GM18861 (cell line): ENCODE measurements at regions not wholly inside any gene's neighbourhood (a gene's known extent, or its start where the extent isn't known, plus 50 kb on each side); places are given as distances from the start of the nearest gene placed in this dataset.

Experiments
- ATAC-seq: cut with Tn5 transposase; IDR thresholded peaks from one replicate; pipeline ENCODE4 v1.9.1; 2021; ENCODE audit not compliant: unreplicated experiment

DNA sequence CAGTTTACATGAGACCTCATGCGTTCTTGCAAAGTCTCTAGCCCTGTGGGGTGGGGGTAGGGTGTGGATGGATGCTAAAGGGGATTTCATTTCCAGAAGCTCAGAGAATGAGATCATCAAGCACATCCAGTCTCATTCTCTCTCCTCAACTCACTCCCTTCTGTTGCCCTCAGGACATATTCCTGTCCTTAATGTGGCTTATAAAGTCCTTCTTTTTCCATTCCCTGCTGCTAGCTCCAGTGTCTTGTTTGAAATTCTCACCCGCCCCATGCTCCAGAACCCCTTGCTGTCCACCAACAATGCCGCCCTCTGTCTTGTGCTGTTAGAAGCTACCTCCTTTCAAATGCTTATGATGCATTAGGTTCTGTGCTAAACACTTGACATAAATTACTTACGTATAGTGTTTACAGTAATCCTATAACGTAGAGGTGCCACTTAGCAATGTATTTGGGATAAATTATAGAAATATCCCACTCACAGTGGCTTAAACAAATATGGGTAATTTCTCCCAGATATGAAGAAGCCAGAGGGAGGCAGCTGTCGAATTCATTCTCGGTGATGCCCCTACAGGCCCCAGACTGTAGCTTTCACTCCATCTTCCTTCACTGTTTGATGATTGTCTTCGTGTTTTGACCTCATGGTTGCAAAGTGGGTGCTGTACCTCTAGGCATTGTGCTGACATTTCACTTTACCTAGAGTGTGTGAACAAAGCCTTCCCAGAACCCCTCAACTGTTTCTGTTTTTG, 273.1 kb upstream of the TBL1XR1 start:
- ATAC-seq = no peak

DNA sequence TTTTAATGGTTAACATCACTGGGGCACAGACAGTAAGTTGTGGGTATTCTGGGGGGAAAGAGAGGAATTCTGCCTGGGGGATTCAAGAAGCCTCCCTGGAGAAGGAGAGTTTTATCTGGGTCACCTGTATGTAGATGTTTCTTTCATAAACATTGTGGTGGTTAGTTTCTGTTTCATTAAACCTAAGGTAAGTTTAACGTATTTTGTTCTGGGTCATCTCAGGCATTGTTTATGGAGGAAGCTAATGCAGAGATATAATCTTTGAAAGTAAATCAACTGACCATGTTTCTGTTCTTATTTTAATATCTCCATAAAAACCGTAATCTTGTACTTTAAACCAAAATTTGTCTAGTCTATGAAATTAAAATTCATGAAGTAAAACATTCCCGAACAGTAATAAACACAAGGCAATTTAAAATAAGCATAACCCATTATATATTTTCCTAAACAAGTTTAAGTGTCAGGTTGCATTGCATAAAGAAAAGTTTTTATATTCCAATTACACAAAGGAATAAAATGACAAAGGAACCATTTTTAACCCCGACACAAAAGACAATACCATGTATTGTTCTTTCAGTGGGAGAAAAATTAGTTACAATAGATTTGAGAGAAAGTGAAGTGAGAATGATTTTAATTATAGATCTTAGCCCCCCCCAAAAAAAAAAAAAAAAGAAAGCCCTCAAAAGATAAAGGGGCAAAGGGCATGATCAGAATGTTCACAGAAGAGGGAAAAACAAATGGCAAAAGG, 274.6 kb upstream of the TBL1XR1 start:
- no peak for ATAC-seq

DNA sequence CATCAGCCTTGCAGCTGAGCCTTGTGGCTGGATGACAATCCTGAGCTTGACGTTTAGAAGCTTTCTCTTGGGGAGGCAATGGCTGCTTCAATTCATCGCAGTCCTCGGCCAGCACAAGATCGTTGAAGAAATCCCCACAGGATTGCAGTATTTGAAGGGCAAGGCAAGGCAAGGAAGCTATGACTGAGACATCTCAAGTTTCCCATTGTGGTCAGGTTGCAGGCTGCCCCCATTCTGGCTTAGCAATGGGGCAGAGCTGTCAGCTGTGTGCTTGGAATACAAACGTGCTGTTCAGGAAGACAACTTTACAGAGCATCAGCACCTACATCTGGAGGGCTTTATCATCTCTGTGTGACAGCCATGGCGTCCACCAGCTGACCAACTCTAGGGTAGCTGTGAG, 275.9 kb upstream of the TBL1XR1 start:
- ATAC-seq = no peak

DNA sequence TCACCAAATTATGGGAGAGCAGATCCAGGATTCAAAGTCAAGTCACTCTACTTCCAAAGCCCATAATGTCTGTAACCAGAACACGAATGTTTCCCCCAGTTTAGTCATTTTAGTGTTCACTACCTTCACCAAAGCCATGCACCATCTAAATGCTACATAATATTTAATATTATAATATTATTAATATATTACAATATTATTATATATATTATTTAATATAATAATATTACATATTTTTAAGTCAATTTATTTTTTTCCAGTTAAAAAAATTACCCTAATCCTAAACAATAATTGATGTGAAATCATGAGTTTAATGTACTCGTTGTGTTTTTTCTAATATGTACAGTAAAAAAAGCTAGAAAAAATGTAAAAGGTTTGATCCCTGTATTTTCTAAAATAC, 276.6 kb upstream of the TBL1XR1 start:
- ATAC-seq = no peak

DNA sequence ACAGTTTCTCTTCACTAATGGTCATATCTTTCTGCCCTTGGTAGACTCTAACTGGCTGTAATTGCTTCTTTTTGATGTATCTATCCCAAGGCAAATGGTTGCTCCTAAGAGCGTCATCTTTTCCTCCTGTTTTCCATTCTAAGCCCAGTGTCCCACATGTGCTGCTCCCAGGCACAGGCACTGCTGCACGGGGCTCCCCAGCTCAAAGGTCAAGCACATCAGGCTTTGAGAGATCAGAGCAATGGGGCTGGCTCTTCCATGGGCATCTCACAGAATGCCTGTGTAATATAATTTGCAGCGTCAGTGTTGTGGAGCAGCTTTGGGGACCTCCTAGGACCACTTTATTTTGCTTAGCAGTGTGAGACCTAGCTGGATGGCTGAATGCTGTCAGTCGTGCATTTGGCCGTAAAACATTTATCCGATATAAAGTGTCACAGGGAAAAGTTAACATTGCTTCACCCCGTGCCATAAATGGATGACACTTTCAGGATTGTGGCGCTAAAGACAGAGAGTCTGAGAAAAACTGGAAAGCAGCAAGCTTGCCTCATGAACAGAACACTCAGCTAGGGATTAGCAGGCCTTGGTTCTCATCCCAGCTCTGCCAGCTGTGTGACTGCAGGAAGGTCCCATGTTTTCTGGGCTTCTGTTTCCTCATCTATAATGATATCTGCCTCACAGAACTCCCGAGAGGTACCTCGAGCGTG, 277.5 kb upstream of the TBL1XR1 start:
- ATAC-seq = no peak

DNA sequence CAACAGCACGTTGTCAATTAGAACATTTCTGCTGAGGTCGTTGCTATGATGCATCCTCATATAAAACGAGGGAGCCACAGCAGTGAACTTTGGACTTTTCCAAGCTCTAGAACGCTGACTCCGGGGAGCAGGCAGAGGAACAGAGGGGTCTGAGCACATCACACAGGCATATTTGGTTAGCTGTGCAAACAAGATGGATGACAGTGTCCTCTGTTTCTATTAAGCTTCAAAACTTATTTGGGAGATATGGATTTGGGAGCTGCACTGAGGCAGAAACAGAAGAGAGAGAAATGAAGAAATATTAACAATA, 278.0 kb upstream of the TBL1XR1 start:
- ATAC-seq = no peak

DNA sequence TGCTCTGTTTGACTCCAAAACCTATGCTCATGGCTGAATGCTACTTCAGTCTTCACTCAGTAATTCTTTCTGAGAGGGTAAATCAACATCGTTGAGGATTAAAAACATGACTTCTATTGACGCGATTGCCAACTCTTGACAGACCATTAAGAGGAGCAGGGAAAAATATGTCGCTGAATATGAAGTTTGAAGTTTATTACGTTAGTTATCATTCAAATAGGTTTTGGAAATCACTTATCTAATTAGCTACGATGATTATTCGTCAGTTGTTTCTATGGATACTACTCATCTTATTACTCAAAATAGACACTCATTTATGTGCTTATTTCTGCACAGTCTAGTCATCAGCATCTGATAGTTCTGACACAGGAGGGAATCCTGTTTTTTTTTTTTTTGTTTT, 279.2 kb upstream of the TBL1XR1 start:
- no peak for ATAC-seq

DNA sequence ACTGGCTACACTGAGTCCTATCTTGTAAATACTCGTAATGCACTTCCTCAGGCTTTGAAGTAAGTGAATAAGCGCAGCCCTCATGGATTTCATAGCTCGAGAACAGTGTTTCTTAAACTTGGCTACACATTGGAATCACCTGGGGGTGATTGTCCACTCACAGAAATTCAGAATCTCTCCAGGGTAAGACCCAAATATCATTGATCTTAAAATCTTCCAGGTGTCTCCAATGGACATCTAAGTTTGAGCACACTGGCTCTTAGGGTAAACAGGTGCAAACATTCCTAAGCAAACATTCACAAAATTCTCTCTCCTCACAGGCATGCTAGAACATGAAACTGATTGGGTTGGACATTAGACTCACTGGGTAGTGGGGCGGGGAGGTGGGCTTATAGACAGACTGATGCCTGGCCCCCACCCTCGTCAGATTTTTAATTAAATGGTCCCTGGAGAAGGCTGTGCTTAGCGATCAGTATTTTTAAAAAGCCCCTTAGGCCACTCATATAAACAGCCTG, 279.7 kb upstream of the TBL1XR1 start:
- ATAC-seq = no peak

DNA sequence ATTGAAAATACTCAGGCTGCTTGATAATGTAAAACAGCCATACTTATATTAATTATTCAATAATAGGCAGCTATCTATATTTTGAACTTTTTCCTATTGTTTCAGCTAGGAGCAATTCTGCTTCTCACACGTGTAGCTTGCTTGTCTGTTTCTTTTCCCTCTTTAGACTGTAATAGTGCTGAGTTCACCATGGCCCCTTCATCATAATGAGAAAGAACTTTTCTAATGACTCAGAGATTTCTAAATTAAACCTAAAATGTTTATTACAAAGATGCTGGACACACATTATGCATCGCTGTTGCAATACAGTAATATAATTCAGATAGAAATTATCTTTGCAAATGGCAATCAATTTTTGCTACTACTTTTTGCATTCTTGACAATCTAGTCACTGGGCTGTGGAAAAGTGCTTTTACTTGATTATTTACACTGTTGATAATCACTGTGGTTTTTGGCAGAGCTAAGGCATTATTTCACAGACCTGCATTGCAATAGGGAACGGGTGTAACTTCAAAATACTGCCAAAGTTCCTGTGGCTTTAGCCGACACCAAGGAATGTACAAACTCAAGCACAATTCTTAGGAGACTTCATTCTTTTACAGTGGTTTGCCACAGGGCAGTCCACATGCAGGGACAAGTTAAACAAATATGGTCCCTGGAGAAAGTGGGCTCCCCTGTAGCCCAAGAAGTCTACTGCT, 281.0 kb upstream of the TBL1XR1 start:
- no peak for ATAC-seq

DNA sequence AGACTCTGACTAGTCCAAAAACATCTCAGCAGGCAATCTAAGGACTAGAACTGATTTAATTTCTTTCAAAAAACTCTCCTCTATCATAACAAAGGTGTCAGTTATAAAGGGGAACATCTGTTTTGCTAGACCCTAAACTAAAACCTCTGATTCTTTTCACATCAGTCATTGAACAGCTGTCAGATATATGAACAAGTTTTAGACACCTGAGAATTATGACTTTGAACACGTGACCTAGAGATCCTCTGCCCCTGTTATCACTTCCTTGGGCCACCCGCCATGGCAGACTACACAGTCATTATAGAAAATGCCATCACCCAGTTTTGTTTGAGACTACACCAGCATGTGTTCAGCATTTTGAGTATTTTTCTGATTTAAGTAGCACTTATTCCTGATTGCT, 282.3 kb upstream of the TBL1XR1 start:
- no peak for ATAC-seq

DNA sequence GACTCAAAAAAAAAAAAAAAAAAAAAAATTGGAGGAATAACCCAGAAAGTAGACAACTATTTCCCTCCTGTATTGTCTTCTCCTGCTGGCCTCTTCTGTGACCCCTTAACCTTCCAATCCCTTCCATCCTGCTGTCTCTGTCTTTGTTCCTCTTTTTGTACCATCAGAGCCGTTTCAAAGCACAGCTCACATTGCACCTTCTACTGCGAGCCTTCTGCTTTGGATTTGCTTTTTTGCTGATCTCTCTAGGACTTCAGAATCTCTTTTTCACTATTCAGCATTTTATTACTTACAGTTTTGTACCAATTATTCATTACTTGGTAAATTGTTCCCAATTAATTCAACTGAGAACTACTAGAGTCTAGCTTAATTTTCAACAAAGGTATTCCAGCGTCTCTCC, 284.0 kb upstream of the TBL1XR1 start:
- ATAC-seq = no peak

DNA sequence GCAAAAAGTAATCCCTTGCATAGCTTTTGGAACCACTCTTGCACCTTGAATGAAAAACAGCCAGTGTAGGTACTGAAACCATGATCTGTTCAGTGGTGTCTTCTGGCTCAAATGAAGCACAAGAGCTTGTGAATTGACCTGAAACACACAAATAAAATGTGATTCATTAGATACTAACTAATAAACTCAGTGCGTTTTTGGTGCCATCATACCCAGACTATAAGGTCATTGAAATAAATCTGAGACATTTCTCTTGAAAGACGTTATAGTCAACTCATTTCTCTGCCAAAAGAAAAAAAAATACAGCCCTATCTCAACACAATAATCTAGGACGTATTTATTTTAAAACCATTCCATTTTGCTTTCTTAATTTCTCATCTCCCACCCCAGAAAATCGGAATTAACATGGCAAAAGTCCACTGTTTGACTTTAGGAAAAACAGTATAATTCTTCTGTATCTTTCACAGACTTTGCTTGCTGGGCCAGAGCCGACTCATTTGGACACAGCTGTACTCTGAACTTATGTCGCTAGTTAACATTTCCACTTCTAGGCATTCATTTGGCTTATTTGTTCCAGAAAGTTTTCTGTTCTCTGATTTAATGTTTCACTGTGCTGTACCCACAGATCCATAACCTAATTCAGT, 284.9 kb upstream of the TBL1XR1 start:
- no peak for ATAC-seq

DNA sequence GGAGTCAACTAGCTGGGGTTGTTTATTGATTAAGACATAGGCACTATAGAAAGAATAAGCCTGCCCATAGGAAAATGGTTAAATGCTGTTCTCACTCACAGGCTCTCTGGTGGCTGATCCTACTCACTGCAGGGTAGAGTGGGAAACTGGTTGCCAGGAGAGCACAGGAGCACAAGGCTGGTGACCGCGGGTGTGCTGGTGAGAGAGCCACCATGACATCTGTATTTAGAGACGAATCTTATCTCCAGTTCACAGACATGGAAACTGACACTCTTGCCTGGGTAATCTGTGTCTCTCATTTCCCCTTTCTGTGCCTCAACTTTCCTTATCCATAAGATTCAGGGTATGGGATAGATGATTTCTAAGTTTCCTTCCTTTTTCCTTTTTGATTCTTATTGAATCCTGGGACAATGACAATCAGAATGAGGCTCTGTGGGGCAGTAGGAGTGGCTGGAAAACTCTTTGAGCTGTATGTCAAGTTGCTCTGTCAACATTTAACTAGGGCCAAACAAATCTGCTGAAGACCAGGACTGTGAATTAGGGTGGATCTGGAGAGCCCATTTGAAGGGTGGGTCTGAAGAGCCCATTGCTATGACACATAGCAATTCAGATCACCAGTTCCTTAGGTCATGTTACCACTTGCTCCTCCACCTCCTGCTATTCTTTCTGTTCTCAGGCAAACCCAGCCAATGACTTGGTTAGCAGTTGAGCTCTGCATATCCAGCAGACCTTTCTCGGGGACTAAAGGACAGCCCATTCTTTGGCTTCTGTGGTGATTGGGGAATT, 286.1 kb upstream of the TBL1XR1 start:
- ATAC-seq = no peak

DNA sequence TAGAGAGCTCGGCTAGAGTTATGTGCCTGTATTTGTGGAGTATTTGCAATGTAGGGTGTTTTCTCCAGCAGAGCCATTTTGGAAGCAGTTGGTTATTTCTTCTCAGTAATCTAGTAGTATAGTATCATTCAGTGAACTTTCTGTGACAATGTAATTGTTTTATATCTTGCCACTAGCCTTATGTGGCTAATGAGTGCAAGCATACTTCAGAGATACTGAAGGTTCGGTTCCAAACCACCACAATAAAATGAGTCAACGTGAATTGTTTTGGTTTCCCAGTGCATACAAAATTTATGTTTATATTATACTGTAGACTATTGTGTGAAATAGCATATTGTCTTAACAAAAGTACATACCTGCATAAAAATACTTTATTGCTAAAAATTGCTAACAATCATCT, 286.9 kb upstream of the TBL1XR1 start:
- ATAC-seq = no peak

DNA sequence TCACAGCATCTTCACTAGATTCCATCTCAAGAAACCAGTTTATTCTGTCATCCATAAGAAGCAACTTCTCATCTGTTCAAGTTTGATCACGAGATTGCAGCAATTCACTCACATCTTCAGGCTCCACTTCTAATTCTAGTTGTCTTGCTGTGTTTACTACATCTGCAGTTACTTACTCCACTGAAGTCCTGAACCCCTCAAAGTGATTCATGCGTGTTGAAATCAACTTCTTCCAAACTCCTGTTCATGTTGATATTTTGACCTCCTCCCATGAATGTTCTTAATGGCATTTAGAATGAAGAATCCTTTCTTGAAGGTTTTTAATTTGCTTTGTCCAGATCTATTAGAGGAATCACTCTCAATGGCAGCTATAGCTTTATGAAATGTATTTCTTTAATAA, 287.6 kb upstream of the TBL1XR1 start:
- no peak for ATAC-seq

DNA sequence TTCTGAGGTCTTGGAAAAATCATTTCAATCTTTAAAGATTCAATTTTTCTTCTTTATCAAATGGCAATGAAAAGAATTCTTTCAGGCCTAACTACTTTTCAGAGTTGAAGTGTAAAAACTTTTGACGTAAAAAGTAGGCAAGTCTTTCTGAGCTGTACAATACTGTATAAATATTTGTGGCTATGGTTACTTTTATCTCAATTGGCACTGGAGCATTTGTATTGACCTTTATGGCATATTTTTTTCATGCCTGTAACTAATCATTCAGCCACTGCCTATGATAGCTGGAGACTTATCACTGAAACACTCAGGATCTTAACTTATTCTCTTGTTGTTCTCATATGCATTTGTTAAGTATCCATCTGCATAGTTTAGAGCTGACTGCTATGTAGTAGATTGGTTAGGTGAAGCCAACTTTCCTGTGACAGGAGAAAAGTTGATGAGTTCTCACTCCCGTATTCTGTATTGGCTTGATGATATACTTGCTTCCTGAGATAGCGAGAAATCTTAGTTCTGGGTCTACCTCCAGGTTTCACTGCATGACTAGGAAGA, 290.4 kb upstream of the TBL1XR1 start:
- no peak for ATAC-seq

DNA sequence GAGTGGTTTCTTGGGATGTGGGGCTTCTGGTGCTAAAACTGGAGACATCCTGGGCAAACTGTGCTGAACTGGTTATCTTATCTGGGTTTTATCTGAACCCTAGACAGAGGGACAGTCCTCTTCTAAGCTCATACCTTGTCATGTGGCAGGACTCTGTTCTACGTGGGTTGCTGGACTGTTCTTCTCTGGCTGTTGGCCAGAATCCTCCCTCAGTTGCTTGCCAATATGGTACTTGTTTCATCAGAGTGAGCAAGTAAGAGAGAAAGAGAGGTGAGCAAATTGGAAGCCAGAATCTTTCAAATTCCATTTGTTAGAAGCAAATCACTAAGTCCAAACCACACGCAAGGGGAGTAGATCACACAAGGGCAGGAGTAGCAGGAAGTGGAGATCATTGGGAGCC, 291.5 kb upstream of the TBL1XR1 start:
- ATAC-seq = no peak

DNA sequence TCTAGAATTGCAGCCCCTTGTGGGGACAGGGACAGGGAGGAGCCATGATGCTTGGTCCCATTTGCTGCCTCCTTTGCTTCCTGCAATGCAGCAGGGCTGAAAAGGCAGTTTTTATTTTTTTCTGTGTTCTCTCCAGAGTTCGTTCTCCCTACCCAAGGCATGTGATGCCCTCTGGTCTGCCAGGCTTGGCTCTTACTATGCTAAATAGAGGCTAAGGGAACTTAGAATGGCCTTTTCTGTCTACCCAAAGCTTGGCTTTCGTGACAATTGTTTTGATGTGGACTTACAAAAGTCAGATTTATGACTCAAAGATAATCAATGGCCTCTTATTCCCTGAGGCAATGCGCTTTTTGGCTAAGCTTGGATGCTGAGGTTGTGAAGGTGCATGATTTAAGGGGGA, 293.3 kb upstream of the TBL1XR1 start:
- no peak for ATAC-seq

DNA sequence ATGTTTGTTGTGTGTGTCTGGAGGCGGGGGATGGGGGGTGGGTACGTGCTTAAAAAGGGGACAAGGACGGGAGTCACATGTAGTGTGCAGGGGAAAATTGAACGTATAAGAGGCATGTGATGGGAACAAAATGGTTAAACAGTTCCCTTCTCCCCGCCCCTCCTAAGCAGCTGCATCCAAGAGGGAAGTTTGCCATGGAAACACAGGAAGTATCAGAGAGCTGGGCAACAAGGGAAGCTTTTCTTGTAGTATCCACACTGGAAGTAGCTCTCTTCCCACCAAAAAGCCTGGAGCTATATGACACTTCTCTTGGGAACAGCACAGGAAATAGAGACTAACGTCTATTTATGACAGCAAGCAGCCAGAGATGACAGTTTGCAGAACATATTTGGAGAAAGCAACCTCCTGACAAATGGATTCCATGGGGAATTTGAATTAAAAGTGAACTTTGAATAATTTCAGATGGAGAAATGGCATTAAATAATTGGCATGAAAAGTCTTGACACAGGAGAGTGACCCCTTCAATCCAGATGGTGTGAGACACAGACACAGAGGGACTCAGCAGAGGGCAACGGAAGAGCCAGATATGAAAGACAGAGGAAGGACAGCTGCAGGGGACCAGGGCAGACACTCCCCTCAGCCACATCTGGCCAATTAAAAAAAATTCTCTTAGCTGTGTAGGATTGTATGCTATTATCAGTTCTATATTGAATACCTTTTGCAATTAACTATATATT, 294.2 kb upstream of the TBL1XR1 start:
- no peak for ATAC-seq
